Natural killer cell (primary cell): ENCODE measurements at regions not wholly inside any gene's neighbourhood (a gene's known extent, or its start where the extent isn't known, plus 50 kb on each side); places are given as distances from the start of the nearest gene placed in this dataset.

Experiments
- ATAC-seq, 3 donors: fragments of 150-1000 bp in 2 of 3; fragments of 200-7000 bp in 1 of 3; cut with Tn5 transposase; 1 replicate in 1 of 3; 2 replicates in 2 of 3; pipeline ENCODE4 v1.10.0; 2021; ENCODE audit warnings: mild to moderate bottlenecking in 2 of 3, moderate library complexity in 2 of 3
- DNase-seq, 2 donors: peaks; one replicate each; pipeline versions ENCODE4 v3.0.0 to v3.0.0-alpha.2; 2013 to 2021; ENCODE audit warnings: mixed read lengths in 1 of 2
- H3K27ac ChIP-seq: one replicate; pipeline ENCODE4 v1.5.1; 2013; ENCODE audit warnings: mild to moderate bottlenecking, low read length
- H3K27me3 ChIP-seq: one replicate; pipeline ENCODE4 v1.6.1; 2013; ENCODE audit warnings: low read length; ENCODE audit not compliant: control insufficient read depth, insufficient read depth
- H3K36me3 ChIP-seq: one replicate; pipeline ENCODE4 v1.6.1; 2013; ENCODE audit warnings: low read length; ENCODE audit not compliant: control insufficient read depth, insufficient read depth
- H3K4me1 ChIP-seq: one replicate; pipeline ENCODE4 v1.6.1; 2013; ENCODE audit warnings: low read length; ENCODE audit not compliant: control insufficient read depth, insufficient read depth
- H3K4me3 ChIP-seq: one replicate; pipeline ENCODE4 v1.5.1; 2013; ENCODE audit warnings: low read length
- H3K9me3 ChIP-seq: one replicate; pipeline ENCODE4 v1.6.1; 2013; ENCODE audit warnings: low read length; ENCODE audit not compliant: control insufficient read depth, insufficient read depth
- H3K27ac Mint-ChIP-seq, 2 donors: one replicate each; pipeline ENCODE4 v1.8.0; 2022; ENCODE audit warnings: mild to moderate bottlenecking in 2 of 2, mixed read lengths in 2 of 2, moderate library complexity in 1 of 2
- H3K27me3 Mint-ChIP-seq, 2 donors: one replicate each; pipeline ENCODE4 v1.8.0; 2022; ENCODE audit warnings: low read depth in 2 of 2, mixed read lengths in 2 of 2
- H3K36me3 Mint-ChIP-seq: one replicate; pipeline ENCODE4 v1.8.0; 2022; ENCODE audit warnings: mixed read lengths
- H3K4me1 Mint-ChIP-seq, 2 donors: one replicate each; pipeline ENCODE4 v1.8.0; 2022; ENCODE audit warnings: mixed read lengths in 2 of 2
- H3K4me3 Mint-ChIP-seq: one replicate; pipeline ENCODE4 v1.8.0; 2022; ENCODE audit warnings: mild to moderate bottlenecking, moderate library complexity, mixed read lengths
- H3K9me3 Mint-ChIP-seq, 2 donors: one replicate each; pipeline ENCODE4 v1.8.0; 2022; ENCODE audit warnings: mixed read lengths in 2 of 2
- WGBS: methylation state at CpG from one replicate; pipeline ENCODE4 v1.1.7; 2013; ENCODE audit warnings: missing lambda C conversion rate; ENCODE audit not compliant: insufficient coverage; 5-methylcytosine and 5-hydroxymethylcytosine counted together
- intact Hi-C: fragments of 100-400 bp; cut with micrococcal nuclease; formaldehyde crosslinking; loops from one replicate; pipeline ENCODE4 v1.14.2; 2022
- TF ChIP-seq, protein P1 (sequence below): fragments of 200-600 bp; IDR thresholded peaks from one replicate; pipeline ENCODE4 v1.8.0; 2022; ENCODE audit warnings: antibody characterized with exemption

GRCh38 chr9:105066275-105066865 lies 138.4 kb upstream of the ABCA1 start:
- no peak for DNase-seq
- Histone ChIP-seq H3K9me3 (no peaks in the 10 kb centered on the region), H3K27ac (no peak overlapping the region), H3K4me3 (no peak overlapping the region), H3K27me3 (no peaks in the 10 kb centered on the region), H3K36me3 (no peaks in the 10 kb centered on the region), H3K4me1 (peaks cover 19% of the 10 kb centered on the region)
- H3K27me3 Mint-ChIP-seq, result peaks cover 11 to 13% of the 10 kb centered on the region in 2 donors
- peaks cover 0 to 5% of the 10 kb centered on the region in 2 donors for H3K4me1 Mint-ChIP-seq
- 45% methylated on average over 5 of the region's 5 CpGs for WGBS
- no peak overlapping the region for H3K27ac Mint-ChIP-seq
- TF ChIP-seq, protein P1, sequence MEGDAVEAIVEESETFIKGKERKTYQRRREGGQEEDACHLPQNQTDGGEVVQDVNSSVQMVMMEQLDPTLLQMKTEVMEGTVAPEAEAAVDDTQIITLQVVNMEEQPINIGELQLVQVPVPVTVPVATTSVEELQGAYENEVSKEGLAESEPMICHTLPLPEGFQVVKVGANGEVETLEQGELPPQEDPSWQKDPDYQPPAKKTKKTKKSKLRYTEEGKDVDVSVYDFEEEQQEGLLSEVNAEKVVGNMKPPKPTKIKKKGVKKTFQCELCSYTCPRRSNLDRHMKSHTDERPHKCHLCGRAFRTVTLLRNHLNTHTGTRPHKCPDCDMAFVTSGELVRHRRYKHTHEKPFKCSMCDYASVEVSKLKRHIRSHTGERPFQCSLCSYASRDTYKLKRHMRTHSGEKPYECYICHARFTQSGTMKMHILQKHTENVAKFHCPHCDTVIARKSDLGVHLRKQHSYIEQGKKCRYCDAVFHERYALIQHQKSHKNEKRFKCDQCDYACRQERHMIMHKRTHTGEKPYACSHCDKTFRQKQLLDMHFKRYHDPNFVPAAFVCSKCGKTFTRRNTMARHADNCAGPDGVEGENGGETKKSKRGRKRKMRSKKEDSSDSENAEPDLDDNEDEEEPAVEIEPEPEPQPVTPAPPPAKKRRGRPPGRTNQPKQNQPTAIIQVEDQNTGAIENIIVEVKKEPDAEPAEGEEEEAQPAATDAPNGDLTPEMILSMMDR, result no peak
- intact Hi-C loops, result no loop called here
- no peak overlapping the region for H3K4me3 Mint-ChIP-seq
- no peaks in the 10 kb centered on the region for H3K9me3 Mint-ChIP-seq
- H3K36me3 Mint-ChIP-seq, result no peaks in the 10 kb centered on the region
- ATAC-seq, result peak in 1 of 3 donors; percentile 63

GRCh38 chr9:105067895-105068580 lies 140.1 kb upstream of the ABCA1 start:
- ATAC-seq (no peak), DNase-seq (no peak)
- H3K9me3 ChIP-seq, result no peaks in the 10 kb centered on the region
- Mint-ChIP-seq H3K27me3 (peaks cover 11 to 13% of the 10 kb centered on the region in 2 donors), H3K4me3 (no peak overlapping the region), H3K36me3 (no peaks in the 10 kb centered on the region), H3K4me1 (peaks cover 0 to 5% of the 10 kb centered on the region in 2 donors), H3K9me3 (no peaks in the 10 kb centered on the region), H3K27ac (no peak overlapping the region)
- no peak overlapping the region for H3K4me3 ChIP-seq
- TF ChIP-seq, protein P1, result no peak
- H3K27ac ChIP-seq, result no peak overlapping the region
- intact Hi-C loops, result no loop called here
- 77% methylated on average over 2 of the region's 3 CpGs for WGBS
- peaks cover 19% of the 10 kb centered on the region for H3K4me1 ChIP-seq
- no peaks in the 10 kb centered on the region for H3K36me3 ChIP-seq
- no peaks in the 10 kb centered on the region for H3K27me3 ChIP-seq

GRCh38 chr9:105069285-105069684 lies 141.3 kb upstream of the ABCA1 start:
- H3K27ac Mint-ChIP-seq, result no peak overlapping the region
- TF ChIP-seq, protein P1, result no peak
- intact Hi-C loops, result no loop called here
- ATAC-seq (no peak), DNase-seq (no peak)
- H3K36me3 Mint-ChIP-seq, result no peaks in the 10 kb centered on the region
- no peaks in the 10 kb centered on the region for H3K4me1 Mint-ChIP-seq
- no peak overlapping the region for H3K27ac ChIP-seq
- H3K4me3 ChIP-seq, result no peak overlapping the region
- no peaks in the 10 kb centered on the region for H3K9me3 Mint-ChIP-seq
- WGBS, result 90% methylated on average over 4 of the region's 5 CpGs
- H3K9me3 ChIP-seq, result no peaks in the 10 kb centered on the region
- peaks cover 13% of the 10 kb centered on the region for H3K4me1 ChIP-seq
- no peaks in the 10 kb centered on the region for H3K36me3 ChIP-seq
- no peaks in the 10 kb centered on the region for H3K27me3 ChIP-seq
- no peak overlapping the region for H3K4me3 Mint-ChIP-seq
- H3K27me3 Mint-ChIP-seq, result peaks cover 8 to 13% of the 10 kb centered on the region in 2 donors
